Peyer's patch (tissue), 4 donors: ENCODE measurements at regions not wholly inside any gene's neighbourhood (a gene's known extent, or its start where the extent isn't known, plus 50 kb on each side); places are given as distances from the start of the nearest gene placed in this dataset.

Experiments
- CTCF ChIP-seq, 6 experiments: fragments of 450-650 bp in 4 of 6; fragments of 200-600 bp in 2 of 6; sonication (generic) in 1 of 6; IDR thresholded peaks; one replicate each; pipeline ENCODE4 v1.5.1; 2017 to 2019; ENCODE audit warnings: antibody characterized with exemption in 6 of 6, mild to moderate bottlenecking in 3 of 6, moderate library complexity in 1 of 6
- POLR2A ChIP-seq, 2 donors: fragments of 450-650 bp; IDR thresholded peaks; one replicate each; pipeline ENCODE4 v1.5.1; 2017; ENCODE audit warnings: antibody characterized with exemption in 2 of 2, mild to moderate bottlenecking in 2 of 2, moderate library complexity in 2 of 2

DNA sequence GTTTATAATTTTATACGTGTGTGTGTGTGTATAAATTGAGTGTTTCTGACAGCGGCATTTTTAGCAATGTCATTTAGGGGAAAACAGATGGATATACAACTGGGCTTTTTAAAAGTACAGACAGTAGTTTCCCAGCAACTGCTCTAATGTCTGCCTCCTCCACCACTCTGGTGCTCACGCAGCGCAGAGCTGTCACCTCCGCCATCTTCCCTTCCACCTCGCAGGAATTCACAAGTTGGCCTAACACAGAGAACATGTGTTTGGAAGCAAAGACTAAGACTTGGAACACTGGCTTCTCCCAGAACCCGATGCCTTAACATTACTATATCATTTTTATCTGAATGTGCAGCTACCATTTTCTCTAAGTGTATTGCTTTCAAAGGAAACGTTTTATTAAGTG lies 158.3 kb upstream of the FSTL5 start:
- TF ChIP-seq CTCF (IDR thresholded peaks at IDR 0.05) (no peak), POLR2A (IDR thresholded peaks at IDR 0.05) (no peak)
